CD14-positive monocyte (primary cell): ENCODE measurements at regions not wholly inside any gene's neighbourhood (a gene's known extent, or its start where the extent isn't known, plus 50 kb on each side); places are given as distances from the start of the nearest gene placed in this dataset.
A peak's percentile ranks its signal among the peaks of the same experiment; 100 is the strongest.

Experiments
- DNase-seq, 3 donors: peaks; one replicate each; pipeline ENCODE4 v3.0.0-alpha.2; 2011 to 2022
- H2AFZ ChIP-seq: 2 replicates; pipeline ENCODE4 v1.6.0; 2012; ENCODE audit warnings: mild to moderate bottlenecking, low read depth, low read length, inconsistent platforms; ENCODE audit not compliant: insufficient read depth, poor library complexity, severe bottlenecking
- H3K27ac ChIP-seq, 2 donors: 1 replicate in 1 of 2; 2 replicates in 1 of 2; pipeline ENCODE4 v1.5.1; 2012 to 2013; ENCODE audit warnings: low read length in 2 of 2, control low read depth in 1 of 2, inconsistent platforms in 1 of 2, low read depth in 1 of 2, mild to moderate bottlenecking in 1 of 2
- H3K27me3 ChIP-seq, 2 donors: one replicate each; pipeline versions ENCODE4 v1.6.0 to v1.6.1; 2011 to 2013; ENCODE audit warnings: low read length in 2 of 2; ENCODE audit not compliant: control insufficient read depth in 2 of 2, insufficient read depth in 2 of 2
- H3K36me3 ChIP-seq, 2 donors: replicated peaks in 1 of 2; 1 replicate in 1 of 2; 2 replicates in 1 of 2; pipeline versions ENCODE4 v1.5.1 to v1.6.1; 2012 to 2013; ENCODE audit warnings: low read length in 2 of 2, control low read depth in 1 of 2, inconsistent platforms in 1 of 2, mild to moderate bottlenecking in 1 of 2; ENCODE audit not compliant: insufficient read depth in 2 of 2, control insufficient read depth in 1 of 2
- H3K4me1 ChIP-seq, 2 donors: 1 replicate in 1 of 2; 2 replicates in 1 of 2; pipeline versions ENCODE4 v1.5.1 to v1.6.1; 2012 to 2013; ENCODE audit warnings: low read length in 2 of 2, control low read depth in 1 of 2, inconsistent platforms in 1 of 2, mild to moderate bottlenecking in 1 of 2, moderate library complexity in 1 of 2; ENCODE audit not compliant: insufficient read depth in 2 of 2, control insufficient read depth in 1 of 2
- H3K4me2 ChIP-seq: replicated peaks from 2 replicates; pipeline ENCODE3; 2012; ENCODE audit warnings: low read length, moderate library complexity, mild to moderate bottlenecking; ENCODE audit not compliant: poor library complexity, severe bottlenecking; ENCODE audit errors: extremely low read depth
- H3K4me3 ChIP-seq, 3 experiments: fragments of 200-600 bp in 1 of 3; sonication (generic) in 1 of 3; replicated peaks in 1 of 3; 1 replicate in 2 of 3; 2 replicates in 1 of 3; pipeline ENCODE4 v1.5.1; 2011 to 2013; ENCODE audit warnings: low read length in 3 of 3, mild to moderate bottlenecking in 3 of 3, control low read depth in 2 of 3, low read depth in 2 of 3, inconsistent platforms in 1 of 3, moderate library complexity in 1 of 3
- H3K79me2 ChIP-seq: 2 replicates; pipeline ENCODE4 v1.6.0; 2012; ENCODE audit warnings: mild to moderate bottlenecking, control low read depth, inconsistent platforms, low read length, moderate library complexity; ENCODE audit not compliant: insufficient read depth
- H3K9ac ChIP-seq: 2 replicates; pipeline ENCODE4 v1.6.0; 2017; ENCODE audit warnings: low read length, mild to moderate bottlenecking; ENCODE audit not compliant: insufficient read depth, poor library complexity, severe bottlenecking
- H3K9me3 ChIP-seq, 2 donors: replicated peaks in 1 of 2; 1 replicate in 1 of 2; 2 replicates in 1 of 2; pipeline versions ENCODE4 v1.5.1 to v1.6.1; 2012 to 2013; ENCODE audit warnings: low read length in 2 of 2, control low read depth in 1 of 2; ENCODE audit not compliant: control insufficient read depth in 1 of 2, insufficient read depth in 1 of 2
- H4K20me1 ChIP-seq: 2 replicates; pipeline ENCODE4 v1.6.0; 2012; ENCODE audit warnings: mild to moderate bottlenecking, low read length, control low read depth, moderate library complexity; ENCODE audit not compliant: insufficient read depth
- H3K27ac Mint-ChIP-seq, 7 donors: one replicate each; pipeline ENCODE4 v1.8.0; 2020; ENCODE audit warnings: mild to moderate bottlenecking in 7 of 7, mixed read lengths in 7 of 7, moderate library complexity in 6 of 7, inconsistent platforms in 2 of 7
- H3K27me3 Mint-ChIP-seq, 3 donors: one replicate each; pipeline ENCODE4 v1.8.0; 2021 to 2022; ENCODE audit warnings: low read depth in 3 of 3, mild to moderate bottlenecking in 3 of 3, mixed read lengths in 3 of 3, moderate library complexity in 3 of 3, inconsistent platforms in 1 of 3
- H3K36me3 Mint-ChIP-seq, 2 donors: one replicate each; pipeline ENCODE4 v1.8.0; 2020; ENCODE audit warnings: mixed read lengths in 2 of 2, inconsistent platforms in 1 of 2, mild to moderate bottlenecking in 1 of 2
- H3K4me1 Mint-ChIP-seq: one replicate; pipeline ENCODE4 v1.8.0; 2020; ENCODE audit warnings: mild to moderate bottlenecking, mixed read lengths
- H3K4me3 Mint-ChIP-seq, 2 donors: one replicate each; pipeline ENCODE4 v1.8.0; 2020; ENCODE audit warnings: mild to moderate bottlenecking in 2 of 2, mixed read lengths in 2 of 2, moderate library complexity in 1 of 2
- H3K9me3 Mint-ChIP-seq, 7 donors: one replicate each; pipeline ENCODE4 v1.8.0; 2020 to 2022; ENCODE audit warnings: mixed read lengths in 7 of 7, mild to moderate bottlenecking in 6 of 7, moderate library complexity in 6 of 7, inconsistent platforms in 2 of 7
- WGBS: methylation state at CpG from one replicate; pipeline ENCODE4 v1.1.5; 2013; ENCODE audit warnings: missing lambda C conversion rate; ENCODE audit not compliant: insufficient coverage; 5-methylcytosine and 5-hydroxymethylcytosine counted together
- intact Hi-C, 2 donors: fragments of 100-400 bp; cut with micrococcal nuclease; formaldehyde crosslinking; loops; one replicate each; pipeline versions ENCODE4 v1.15.0 to v1.15.1; 2023
- TF ChIP-seq, protein P1 (sequence below): fragments of 200-600 bp; IDR thresholded peaks from one replicate; pipeline ENCODE4 v1.8.0; 2022; ENCODE audit warnings: antibody characterized with exemption, mild to moderate bottlenecking

DNA sequence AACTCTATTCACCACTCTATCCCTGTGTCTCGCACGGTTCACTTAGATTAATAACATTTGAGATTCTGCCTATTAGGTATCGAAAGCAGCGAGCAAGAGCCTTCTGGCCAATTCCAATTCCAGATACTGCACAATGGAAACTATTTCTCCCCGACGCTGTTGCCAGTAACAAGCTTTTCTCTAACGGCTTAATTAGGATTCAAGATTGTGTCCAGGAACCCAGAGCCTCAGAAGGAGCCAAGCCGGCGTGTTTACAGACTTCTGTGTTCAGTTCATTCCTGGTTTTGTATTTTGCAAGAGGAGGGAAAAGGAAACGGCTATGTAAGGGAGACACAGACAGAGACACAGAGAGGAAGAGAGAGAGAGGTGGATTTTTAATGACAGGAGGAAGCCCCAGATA lies 185.6 kb downstream of the DICER1 start:
- Mint-ChIP-seq H3K27me3 (peaks cover 4 to 14% (median 5%) of the 10 kb centered on the region in 3 donors), H3K4me3 (no peak overlapping the region), H3K9me3 (peaks cover 0 to 6% (median 0%) of the 10 kb centered on the region in 7 donors), H3K4me1 (no peaks in the 10 kb centered on the region), H3K36me3 (no peaks in the 10 kb centered on the region), H3K27ac (no peak overlapping the region)
- no peaks in the 10 kb centered on the region for H3K4me1 ChIP-seq
- DNase-seq, result no peak
- H4K20me1 ChIP-seq, result no peaks in the 10 kb centered on the region
- TF ChIP-seq, protein P1, sequence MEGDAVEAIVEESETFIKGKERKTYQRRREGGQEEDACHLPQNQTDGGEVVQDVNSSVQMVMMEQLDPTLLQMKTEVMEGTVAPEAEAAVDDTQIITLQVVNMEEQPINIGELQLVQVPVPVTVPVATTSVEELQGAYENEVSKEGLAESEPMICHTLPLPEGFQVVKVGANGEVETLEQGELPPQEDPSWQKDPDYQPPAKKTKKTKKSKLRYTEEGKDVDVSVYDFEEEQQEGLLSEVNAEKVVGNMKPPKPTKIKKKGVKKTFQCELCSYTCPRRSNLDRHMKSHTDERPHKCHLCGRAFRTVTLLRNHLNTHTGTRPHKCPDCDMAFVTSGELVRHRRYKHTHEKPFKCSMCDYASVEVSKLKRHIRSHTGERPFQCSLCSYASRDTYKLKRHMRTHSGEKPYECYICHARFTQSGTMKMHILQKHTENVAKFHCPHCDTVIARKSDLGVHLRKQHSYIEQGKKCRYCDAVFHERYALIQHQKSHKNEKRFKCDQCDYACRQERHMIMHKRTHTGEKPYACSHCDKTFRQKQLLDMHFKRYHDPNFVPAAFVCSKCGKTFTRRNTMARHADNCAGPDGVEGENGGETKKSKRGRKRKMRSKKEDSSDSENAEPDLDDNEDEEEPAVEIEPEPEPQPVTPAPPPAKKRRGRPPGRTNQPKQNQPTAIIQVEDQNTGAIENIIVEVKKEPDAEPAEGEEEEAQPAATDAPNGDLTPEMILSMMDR, result no peak
- no peaks in the 10 kb centered on the region for H3K79me2 ChIP-seq
- no peak overlapping the region for H3K9ac ChIP-seq
- H2AFZ ChIP-seq, result no peak overlapping the region
- H3K36me3 ChIP-seq, result no peaks in the 10 kb centered on the region
- H3K9me3 ChIP-seq, result no peaks in the 10 kb centered on the region
- intact Hi-C loops, result no loop called here
- no peak overlapping the region for H3K4me2 ChIP-seq
- H3K27me3 ChIP-seq, result no peaks in the 10 kb centered on the region
- no peak overlapping the region for H3K27ac ChIP-seq
- 78% methylated on average over 8 of the region's 10 CpGs for WGBS
- H3K4me3 ChIP-seq, result no peak overlapping the region

DNA sequence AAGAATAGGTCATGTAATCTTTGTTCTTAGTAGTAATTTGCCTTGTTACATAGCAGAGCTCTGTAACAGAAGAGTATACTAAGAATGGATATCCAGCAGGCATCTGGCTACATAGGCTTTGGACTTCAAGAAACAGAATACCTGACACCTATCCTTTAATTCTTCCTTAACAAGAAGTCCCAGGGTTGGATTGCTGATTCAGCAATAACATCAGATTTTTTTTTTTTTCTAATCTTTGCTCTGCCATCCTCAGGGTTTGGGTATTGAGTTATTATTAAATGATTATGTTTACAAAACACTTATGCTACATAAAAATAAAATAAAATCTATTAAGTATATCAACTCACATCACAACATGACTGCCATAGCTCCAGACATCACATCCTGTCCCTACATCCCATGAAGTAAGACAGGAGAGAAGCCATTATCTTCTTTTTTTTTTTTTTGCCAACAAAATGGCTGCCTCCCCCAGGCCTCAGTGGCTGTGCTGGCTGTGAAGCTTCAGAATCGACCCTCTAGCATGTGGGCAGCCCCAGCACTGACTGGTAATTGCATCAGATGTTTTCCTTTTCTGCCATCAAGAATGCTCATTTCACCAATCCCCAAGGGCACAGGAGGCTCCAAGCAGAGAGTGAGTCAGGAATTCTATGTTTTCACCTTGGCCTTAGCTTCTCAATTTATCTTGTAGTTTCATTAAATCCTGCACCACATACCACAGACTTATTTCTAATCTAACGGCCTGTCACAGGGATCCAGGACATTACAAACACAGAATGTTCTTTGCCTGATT lies 186.2 kb downstream of the DICER1 start:
- Mint-ChIP-seq H3K27ac (peak overlapping the region in 1 of 7 donors; percentile 10), H3K27me3 (peaks cover 4 to 13% (median 5%) of the 10 kb centered on the region in 3 donors), H3K36me3 (no peaks in the 10 kb centered on the region), H3K4me3 (no peak overlapping the region), H3K4me1 (no peaks in the 10 kb centered on the region), H3K9me3 (peaks cover 0 to 6% (median 0%) of the 10 kb centered on the region in 7 donors)
- Histone ChIP-seq H3K9ac (no peak overlapping the region), H3K4me2 (no peak overlapping the region), H3K27me3 (no peaks in the 10 kb centered on the region), H3K9me3 (no peaks in the 10 kb centered on the region), H4K20me1 (no peaks in the 10 kb centered on the region), H3K79me2 (no peaks in the 10 kb centered on the region), H3K27ac (no peak overlapping the region), H3K4me1 (no peaks in the 10 kb centered on the region), H3K36me3 (no peaks in the 10 kb centered on the region), H3K4me3 (no peak overlapping the region), H2AFZ (no peak overlapping the region)
- DNase-seq, result no peak
- intact Hi-C loops, result no loop called here
- TF ChIP-seq, protein P1, result no peak
- 93% methylated on average over 2 of the region's 2 CpGs for WGBS
